OCI-LY7 (cell line): ENCODE measurements at regions not wholly inside any gene's neighbourhood (a gene's known extent, or its start where the extent isn't known, plus 50 kb on each side); places are given as distances from the start of the nearest gene placed in this dataset.

ENCODE experiments used
- CTCF ChIP-seq: fragments of 200-600 bp; sonication (generic); conservative IDR thresholded peaks from 2 replicates; pipeline ENCODE4 v1.5.1; 2014; ENCODE audit warnings: mild to moderate bottlenecking, antibody characterized with exemption, low read length, moderate library complexity, mixed read lengths
- EZH2phosphoT487 ChIP-seq: fragments of 200-600 bp; sonication (generic); IDR thresholded peaks from 2 replicates; pipeline ENCODE4 v1.6.1; 2018; ENCODE audit warnings: low read depth, borderline replicate concordance, mild to moderate bottlenecking, mixed run types, antibody characterized with exemption, low read length, moderate library complexity, mixed read lengths

- no peak for TF ChIP-seq CTCF
- TF ChIP-seq EZH2phosphoT487 = no peak
Observed at GRCh38 chr16:25488435-25488834, 203.3 kb upstream of the HS3ST4 start.
